Neuronal stem cell (in vitro differentiated cells): ENCODE measurements at regions not wholly inside any gene's neighbourhood (a gene's known extent, or its start where the extent isn't known, plus 50 kb on each side); places are given as distances from the start of the nearest gene placed in this dataset.

ENCODE experiments used
- DNase-seq: peaks from one replicate; pipeline ENCODE4 v3.0.0-alpha.2; 2013; ENCODE audit warnings: low spot score
- H2AFZ ChIP-seq: one replicate; pipeline ENCODE4 v1.6.1; 2013; ENCODE audit warnings: mild to moderate bottlenecking, low read length, inconsistent platforms
- H2AK5ac ChIP-seq: 2 replicates; pipeline ENCODE4 v1.6.1; 2013; ENCODE audit warnings: low read depth, mild to moderate bottlenecking, inconsistent platforms, low read length, moderate library complexity, mixed read lengths
- H2BK120ac ChIP-seq: 2 replicates; pipeline ENCODE4 v1.6.1; 2013; ENCODE audit warnings: low read depth, mild to moderate bottlenecking, inconsistent platforms, low read length, moderate library complexity, mixed read lengths
- H2BK12ac ChIP-seq: one replicate; pipeline ENCODE4 v1.6.1; 2013; ENCODE audit warnings: low read length, inconsistent platforms
- H2BK15ac ChIP-seq: 2 replicates; pipeline ENCODE4 v1.6.1; 2013; ENCODE audit warnings: mild to moderate bottlenecking, low read length, inconsistent platforms, mixed read lengths
- H2BK5ac ChIP-seq: one replicate; pipeline ENCODE4 v1.6.1; 2013; ENCODE audit warnings: inconsistent platforms, mild to moderate bottlenecking, low read length, moderate library complexity
- H3K14ac ChIP-seq: one replicate; pipeline ENCODE4 v1.6.1; 2013; ENCODE audit warnings: low read length, inconsistent platforms
- H3K18ac ChIP-seq: 2 replicates; pipeline ENCODE4 v1.6.1; 2013; ENCODE audit warnings: low read length, inconsistent platforms
- H3K23ac ChIP-seq: 2 replicates; pipeline ENCODE4 v1.6.1; 2013; ENCODE audit warnings: low read depth, mild to moderate bottlenecking, mixed read lengths, low read length, inconsistent platforms; ENCODE audit not compliant: poor library complexity
- H3K27ac ChIP-seq: replicated peaks from 3 replicates; pipeline ENCODE4 v1.5.1; 2013; ENCODE audit warnings: low read length, inconsistent platforms
- H3K27me3 ChIP-seq, 3 experiments: 2 replicates each; pipeline ENCODE4 v1.6.1; 2013; ENCODE audit warnings: low read length in 3 of 3, mild to moderate bottlenecking in 2 of 3, inconsistent platforms in 1 of 3, low read depth in 1 of 3, mixed read lengths in 1 of 3, moderate library complexity in 1 of 3; ENCODE audit not compliant: control insufficient read depth in 3 of 3, insufficient read depth in 3 of 3
- H3K36me3 ChIP-seq, 2 donors: replicated peaks in 1 of 2; 2 replicates each; pipeline ENCODE4 v1.6.1; 2013; ENCODE audit warnings: low read length in 2 of 2; ENCODE audit not compliant: control insufficient read depth in 2 of 2, insufficient read depth in 2 of 2
- H3K4ac ChIP-seq: 2 replicates; pipeline ENCODE4 v1.6.1; 2013; ENCODE audit warnings: inconsistent platforms, mild to moderate bottlenecking, low read length, moderate library complexity
- H3K4me1 ChIP-seq, 2 donors: 1 replicate in 1 of 2; 2 replicates in 1 of 2; pipeline ENCODE4 v1.6.1; 2013; ENCODE audit warnings: low read length in 2 of 2, low read depth in 1 of 2; ENCODE audit not compliant: control insufficient read depth in 2 of 2, insufficient read depth in 1 of 2
- H3K4me2 ChIP-seq: one replicate; pipeline ENCODE4 v1.6.1; 2013; ENCODE audit warnings: mild to moderate bottlenecking, low read length, inconsistent platforms; ENCODE audit not compliant: insufficient read depth, poor library complexity, severe bottlenecking
- H3K4me3 ChIP-seq, 2 donors: 2 replicates each; pipeline ENCODE4 v1.5.1; 2013; ENCODE audit warnings: low read length in 2 of 2, mild to moderate bottlenecking in 2 of 2, inconsistent platforms in 1 of 2, moderate library complexity in 1 of 2
- H3K79me1 ChIP-seq: one replicate; pipeline ENCODE4 v1.6.1; 2013; ENCODE audit warnings: low read depth, mild to moderate bottlenecking, inconsistent platforms, low read length, moderate library complexity
- H3K9ac ChIP-seq: one replicate; pipeline ENCODE4 v1.6.1; 2013; ENCODE audit warnings: mild to moderate bottlenecking, low read depth, low read length, inconsistent platforms; ENCODE audit not compliant: poor library complexity
- H3K9me3 ChIP-seq, 2 donors: replicated peaks in 1 of 2; 2 replicates each; pipeline versions ENCODE3 to v1.6.1; 2013; ENCODE audit warnings: low read length in 2 of 2, mild to moderate bottlenecking in 2 of 2, inconsistent platforms in 1 of 2, low read depth in 1 of 2, mixed read lengths in 1 of 2, moderate library complexity in 1 of 2; ENCODE audit not compliant: control insufficient read depth in 2 of 2, insufficient read depth in 1 of 2
- H4K8ac ChIP-seq: one replicate; pipeline ENCODE4 v1.6.1; 2013; ENCODE audit warnings: low read depth, mild to moderate bottlenecking, inconsistent platforms, low read length, moderate library complexity
- H4K91ac ChIP-seq: one replicate; pipeline ENCODE4 v1.6.1; 2013; ENCODE audit warnings: low read length, low read depth, mild to moderate bottlenecking, inconsistent platforms; ENCODE audit not compliant: poor library complexity
- WGBS, 2 donors: extraction: QIAGEN DNeasy Blood & Tissue Kit; methylation state at CpG; one replicate each; pipeline ENCODE4 v1.1.7; 2013; ENCODE audit warnings: missing lambda C conversion rate in 2 of 2, mixed read lengths in 1 of 2; ENCODE audit not compliant: insufficient read length in 2 of 2, insufficient replicate concordance in 1 of 2; ENCODE audit errors: extremely low coverage in 2 of 2; 5-methylcytosine and 5-hydroxymethylcytosine counted together

GRCh38 chr6:156029286-156029985 is 573.8 kb upstream of the NOX3 start:
- Histone ChIP-seq H4K91ac (no peak overlapping the region), H3K4me1 (no peaks in the 10 kb centered on the region), H3K14ac (no peak overlapping the region), H3K23ac (no peak overlapping the region), H3K4me3 (no peak overlapping the region), H4K8ac (no peak overlapping the region), H2BK120ac (no peak overlapping the region), H2BK12ac (no peak overlapping the region), H3K79me1 (no peaks in the 10 kb centered on the region), H2AFZ (no peak overlapping the region), H2AK5ac (no peak overlapping the region), H3K4me2 (no peak overlapping the region), H3K4ac (no peak overlapping the region), H3K27ac (no peak overlapping the region), H3K9me3 (peaks cover 0 to 2% of the 10 kb centered on the region in 2 donors), H3K36me3 (no peaks in the 10 kb centered on the region), H3K27me3 (no peaks in the 10 kb centered on the region), H2BK15ac (no peak overlapping the region), H3K18ac (no peak overlapping the region), H2BK5ac (no peak overlapping the region), H3K9ac (no peak overlapping the region)
- WGBS, 2 donors = no CpG with 5 or more reads among the region's 13 CpGs
- no peak for DNase-seq

- H2AFZ ChIP-seq = no peak overlapping the region
Observed at GRCh38 chr6:156028335-156029131, 572.9 kb upstream of the NOX3 start.

GRCh38 chr6:156027248-156027626 is 571.6 kb upstream of the NOX3 start:
- WGBS, 2 donors = no CpG with 5 or more reads among the region's 3 CpGs
- H2BK12ac ChIP-seq = no peak overlapping the region
- no peak overlapping the region for H2AFZ ChIP-seq
- H4K8ac ChIP-seq = no peak overlapping the region
- no peak overlapping the region for H3K14ac ChIP-seq
- no peak overlapping the region for H3K9ac ChIP-seq
- no peak overlapping the region for H3K4ac ChIP-seq
- H3K4me3 ChIP-seq = no peak overlapping the region
- H3K4me2 ChIP-seq = no peak overlapping the region
- H2AK5ac ChIP-seq = no peak overlapping the region
- DNase-seq = no peak
- no peak overlapping the region for H2BK15ac ChIP-seq
- no peak overlapping the region for H2BK120ac ChIP-seq
- H3K27me3 ChIP-seq = no peaks in the 10 kb centered on the region
- no peak overlapping the region for H3K23ac ChIP-seq
- H4K91ac ChIP-seq = no peak overlapping the region
- H3K36me3 ChIP-seq = no peaks in the 10 kb centered on the region
- H3K79me1 ChIP-seq = no peaks in the 10 kb centered on the region
- no peak overlapping the region for H2BK5ac ChIP-seq
- H3K4me1 ChIP-seq = no peaks in the 10 kb centered on the region
- no peak overlapping the region for H3K18ac ChIP-seq
- H3K27ac ChIP-seq = no peak overlapping the region
- H3K9me3 ChIP-seq = peaks cover 0 to 2% of the 10 kb centered on the region in 2 donors

More at GRCh38 chr6:156028335-156029131, 572.9 kb upstream of the NOX3 start:
- Histone ChIP-seq H3K9me3 (peaks cover 0 to 2% of the 10 kb centered on the region in 2 donors), H3K4me2 (no peak overlapping the region), H3K27ac (no peak overlapping the region), H4K91ac (no peak overlapping the region), H3K4ac (no peak overlapping the region), H3K27me3 (no peaks in the 10 kb centered on the region), H2BK5ac (no peak overlapping the region), H2BK15ac (no peak overlapping the region), H3K79me1 (no peaks in the 10 kb centered on the region), H3K4me3 (no peak overlapping the region), H4K8ac (no peak overlapping the region), H3K4me1 (no peaks in the 10 kb centered on the region), H2BK12ac (no peak overlapping the region), H3K36me3 (no peaks in the 10 kb centered on the region), H3K23ac (no peak overlapping the region), H3K9ac (no peak overlapping the region), H2BK120ac (no peak overlapping the region), H2AK5ac (no peak overlapping the region), H3K18ac (no peak overlapping the region), H3K14ac (no peak overlapping the region)
- no peak for DNase-seq
- WGBS, 2 donors = no CpG with 5 or more reads among the region's 15 CpGs

- H3K9me3 ChIP-seq = peaks cover 0 to 2% of the 10 kb centered on the region in 2 donors
- H3K79me1 ChIP-seq = no peaks in the 10 kb centered on the region
- no peak overlapping the region for H2BK12ac ChIP-seq
- no peaks in the 10 kb centered on the region for H3K36me3 ChIP-seq
- peaks cover 0 to under 1% of the 10 kb centered on the region in 2 donors for H3K4me1 ChIP-seq
- H2BK120ac ChIP-seq = no peak overlapping the region
- H3K27me3 ChIP-seq = no peaks in the 10 kb centered on the region
- DNase-seq = no peak
- H3K9ac ChIP-seq = no peak overlapping the region
- no peak overlapping the region for H4K91ac ChIP-seq
- H2BK5ac ChIP-seq = no peak overlapping the region
- no peak overlapping the region for H2BK15ac ChIP-seq
- H4K8ac ChIP-seq = no peak overlapping the region
- H3K23ac ChIP-seq = no peak overlapping the region
- no peak overlapping the region for H3K27ac ChIP-seq
- H2AK5ac ChIP-seq = no peak overlapping the region
- WGBS, 2 donors = no CpG with 5 or more reads among the region's 4 CpGs
- H3K4me2 ChIP-seq = no peak overlapping the region
- H3K18ac ChIP-seq = no peak overlapping the region
- H3K4ac ChIP-seq = no peak overlapping the region
- H3K4me3 ChIP-seq = no peak overlapping the region
- no peak overlapping the region for H2AFZ ChIP-seq
- H3K14ac ChIP-seq = no peak overlapping the region
Observed at GRCh38 chr6:156026486-156027247, 571.0 kb upstream of the NOX3 start.
